Kidney epithelial cell (primary cell): ENCODE measurements at regions not wholly inside any gene's neighbourhood (a gene's known extent, or its start where the extent isn't known, plus 50 kb on each side); places are given as distances from the start of the nearest gene placed in this dataset.

Source experiments
- DNase-seq: peaks from one replicate; pipeline ENCODE4 v3.0.0-alpha.2; 2010; ENCODE audit warnings: low read depth
- H3K27me3 ChIP-seq: 2 replicates; pipeline ENCODE4 v1.6.0; 2011; ENCODE audit warnings: low read length; ENCODE audit not compliant: control insufficient read depth, insufficient read depth
- H3K36me3 ChIP-seq: 2 replicates; pipeline ENCODE4 v1.5.1; 2011; ENCODE audit warnings: low read length; ENCODE audit not compliant: control insufficient read depth, insufficient read depth
- H3K4me3 ChIP-seq: 2 replicates; pipeline ENCODE4 v1.5.1; 2011; ENCODE audit warnings: low read depth, mild to moderate bottlenecking, control low read depth, low read length
- TF ChIP-seq, protein P1 (sequence below): IDR thresholded peaks from 2 replicates; pipeline ENCODE4 v1.5.1; 2011; ENCODE audit warnings: mild to moderate bottlenecking, moderate library complexity, low read length, control low read depth, inconsistent platforms; ENCODE audit not compliant: insufficient read depth, poor library complexity, severe bottlenecking

DNA sequence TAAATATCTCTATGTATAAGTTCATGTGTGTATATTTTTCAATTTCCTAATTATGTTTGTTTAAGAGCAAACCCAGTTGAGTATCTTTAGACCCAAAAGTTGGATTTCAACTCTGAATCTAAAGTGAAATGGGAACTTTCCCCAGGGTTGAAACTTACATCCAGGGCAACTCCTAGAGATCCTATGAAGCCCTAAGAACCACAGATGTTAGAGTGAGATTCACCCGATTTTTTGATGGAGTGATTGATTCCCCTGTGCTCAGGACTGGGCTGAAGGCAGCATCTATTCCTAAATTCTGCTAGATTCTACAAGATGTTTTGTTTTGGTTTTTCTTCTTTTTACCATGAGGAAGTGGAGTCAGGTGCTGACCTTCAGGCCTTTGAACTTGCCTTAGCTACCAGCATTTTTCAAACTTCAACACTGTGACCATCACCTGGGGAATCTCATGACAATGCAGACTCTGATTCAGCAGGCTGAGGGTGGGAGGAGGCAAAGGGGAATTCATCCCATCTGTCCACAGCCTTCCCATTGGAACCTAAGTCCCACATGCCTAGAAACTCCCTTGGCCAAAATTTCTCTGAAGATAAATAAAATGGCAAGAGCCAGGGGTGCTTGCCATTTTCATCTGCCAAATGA lies 145.5 kb downstream of the ETS2 start:
- no peak overlapping the region for H3K4me3 ChIP-seq
- TF ChIP-seq, protein P1, sequence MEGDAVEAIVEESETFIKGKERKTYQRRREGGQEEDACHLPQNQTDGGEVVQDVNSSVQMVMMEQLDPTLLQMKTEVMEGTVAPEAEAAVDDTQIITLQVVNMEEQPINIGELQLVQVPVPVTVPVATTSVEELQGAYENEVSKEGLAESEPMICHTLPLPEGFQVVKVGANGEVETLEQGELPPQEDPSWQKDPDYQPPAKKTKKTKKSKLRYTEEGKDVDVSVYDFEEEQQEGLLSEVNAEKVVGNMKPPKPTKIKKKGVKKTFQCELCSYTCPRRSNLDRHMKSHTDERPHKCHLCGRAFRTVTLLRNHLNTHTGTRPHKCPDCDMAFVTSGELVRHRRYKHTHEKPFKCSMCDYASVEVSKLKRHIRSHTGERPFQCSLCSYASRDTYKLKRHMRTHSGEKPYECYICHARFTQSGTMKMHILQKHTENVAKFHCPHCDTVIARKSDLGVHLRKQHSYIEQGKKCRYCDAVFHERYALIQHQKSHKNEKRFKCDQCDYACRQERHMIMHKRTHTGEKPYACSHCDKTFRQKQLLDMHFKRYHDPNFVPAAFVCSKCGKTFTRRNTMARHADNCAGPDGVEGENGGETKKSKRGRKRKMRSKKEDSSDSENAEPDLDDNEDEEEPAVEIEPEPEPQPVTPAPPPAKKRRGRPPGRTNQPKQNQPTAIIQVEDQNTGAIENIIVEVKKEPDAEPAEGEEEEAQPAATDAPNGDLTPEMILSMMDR: no peak
- no peak for DNase-seq
- H3K27me3 ChIP-seq: no peaks in the 10 kb centered on the region
- H3K36me3 ChIP-seq: no peaks in the 10 kb centered on the region

DNA sequence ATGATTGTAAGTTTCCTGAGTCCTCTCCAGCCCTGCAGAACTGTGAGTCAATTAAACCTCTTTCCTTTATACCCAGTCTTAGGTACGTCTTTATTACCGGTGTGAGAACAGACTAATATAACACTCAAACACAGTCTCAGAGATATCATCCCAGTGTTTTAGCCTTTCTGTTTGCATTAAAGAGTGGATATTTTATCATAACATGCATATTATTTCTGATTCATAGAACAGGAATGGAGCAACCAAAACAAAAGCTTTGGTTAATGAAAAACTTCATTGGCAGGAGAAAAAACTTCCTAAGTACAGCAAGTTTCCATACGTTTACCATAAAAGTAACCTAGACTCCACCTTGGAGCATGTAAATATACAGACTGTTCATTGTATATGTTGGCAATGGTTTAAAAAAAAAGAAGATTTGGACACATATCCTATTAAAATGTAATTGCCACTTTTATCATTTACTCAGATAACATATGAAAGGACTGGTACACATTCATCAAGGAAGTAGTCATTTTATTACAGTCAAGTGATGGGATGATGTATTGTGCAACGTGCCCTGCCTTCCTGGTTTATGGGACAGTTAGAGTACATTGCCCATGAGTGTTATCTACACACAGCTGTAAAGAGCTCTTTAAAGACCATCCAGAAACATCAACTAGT lies 144.8 kb downstream of the ETS2 start:
- TF ChIP-seq, protein P1: no peak
- Histone ChIP-seq H3K4me3 (no peak overlapping the region), H3K27me3 (no peaks in the 10 kb centered on the region), H3K36me3 (no peaks in the 10 kb centered on the region)
- DNase-seq: no peak

DNA sequence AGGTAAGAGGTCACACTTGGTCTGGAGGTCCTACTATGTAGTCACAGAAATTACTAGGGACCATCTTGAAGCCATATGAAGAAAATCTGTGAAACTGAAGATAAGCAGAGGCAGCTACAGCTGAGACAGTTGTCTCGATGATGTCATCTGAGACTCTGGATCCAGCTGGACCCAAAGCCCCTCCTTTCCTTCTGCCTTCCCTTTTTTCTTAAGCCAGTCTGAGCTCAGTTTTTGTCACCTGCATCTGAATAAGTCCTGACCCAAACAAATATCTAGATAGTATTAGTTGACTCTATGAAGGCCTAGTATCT lies 143.3 kb downstream of the ETS2 start:
- H3K36me3 ChIP-seq: no peaks in the 10 kb centered on the region
- no peak for DNase-seq
- TF ChIP-seq, protein P1: no peak
- H3K4me3 ChIP-seq: no peak overlapping the region
- no peaks in the 10 kb centered on the region for H3K27me3 ChIP-seq

DNA sequence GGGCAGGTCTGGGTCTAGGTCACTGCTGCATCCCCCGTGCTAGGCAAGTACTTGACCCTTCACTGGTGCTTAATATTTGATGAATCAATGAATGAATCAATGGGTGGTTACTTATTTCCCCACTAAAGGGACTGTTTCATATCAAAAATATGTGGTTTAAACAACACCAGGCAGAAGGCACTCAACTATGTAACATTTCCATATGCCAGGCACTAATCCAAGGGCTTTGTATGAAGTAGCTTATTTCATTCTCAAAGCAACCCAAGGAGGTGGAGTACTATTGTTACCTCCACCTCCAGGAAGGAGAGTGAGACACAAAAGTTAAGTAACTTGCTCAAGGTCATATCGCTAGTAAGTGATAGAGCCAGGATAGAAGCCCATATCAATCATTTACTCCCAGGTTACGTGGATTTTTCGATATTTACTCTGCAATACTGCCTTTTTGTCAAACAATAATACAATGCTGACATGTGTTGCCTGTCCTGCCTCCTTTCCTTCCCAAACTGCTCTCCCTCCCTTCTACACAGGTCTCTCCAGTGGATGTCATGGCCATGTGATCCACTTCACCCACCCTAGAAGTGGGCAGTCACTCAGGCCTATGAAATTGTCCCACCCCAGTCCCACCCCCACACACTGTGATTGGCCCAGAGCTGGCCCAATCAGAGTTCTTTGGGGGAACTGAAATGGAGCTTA lies 142.8 kb downstream of the ETS2 start:
- TF ChIP-seq, protein P1: no peak
- no peak overlapping the region for H3K4me3 ChIP-seq
- DNase-seq: no peak
- H3K27me3 ChIP-seq: no peaks in the 10 kb centered on the region
- no peaks in the 10 kb centered on the region for H3K36me3 ChIP-seq

DNA sequence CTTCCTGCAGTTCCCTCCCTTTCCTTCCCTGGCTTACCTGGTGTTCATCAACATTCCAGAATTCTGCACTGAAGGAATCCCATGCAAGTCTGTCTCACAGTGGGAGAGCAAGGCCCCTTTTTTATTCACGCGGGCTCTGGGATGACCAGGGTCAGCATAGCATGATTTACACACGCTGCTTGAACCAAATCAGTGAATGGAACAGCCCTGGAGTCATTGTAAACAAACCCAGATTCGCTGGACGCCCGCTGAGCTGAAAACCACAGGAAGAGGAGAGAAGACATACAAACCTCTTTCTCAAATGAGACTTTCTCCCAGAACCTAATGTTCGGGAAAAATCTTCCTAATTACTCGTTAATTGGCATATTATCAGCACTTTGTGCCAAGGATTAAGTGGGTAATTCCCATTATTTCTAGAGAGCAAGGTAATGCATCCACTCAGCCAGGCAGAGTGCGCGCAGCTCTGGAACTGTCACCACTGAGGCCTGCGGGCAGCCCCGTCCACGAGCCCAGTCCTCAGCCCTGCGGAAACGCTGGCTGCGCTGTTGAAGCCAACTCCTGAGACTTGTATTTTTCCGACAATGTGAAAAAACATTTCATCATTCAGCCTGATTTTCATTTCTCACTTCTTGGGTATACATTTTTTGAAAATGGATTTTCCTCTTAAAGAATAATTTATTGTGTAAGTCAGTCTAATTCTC lies 140.0 kb downstream of the ETS2 start:
- DNase-seq: no peak
- Histone ChIP-seq H3K27me3 (no peaks in the 10 kb centered on the region), H3K4me3 (no peak overlapping the region), H3K36me3 (no peaks in the 10 kb centered on the region)
- TF ChIP-seq, protein P1: no peak
